HG03378 (cell line): ENCODE measurements at regions not wholly inside any gene's neighbourhood (a gene's known extent, or its start where the extent isn't known, plus 50 kb on each side); places are given as distances from the start of the nearest gene placed in this dataset.
"Not testable (repeated sequence)": the region's sequence is repeated elsewhere in the genome, so short reads cannot be mapped to it uniquely, and the experiment has no call there.

Experiments used
- ATAC-seq: cut with Tn5 transposase; IDR thresholded peaks from one replicate; pipeline ENCODE4 v1.9.1; 2021; ENCODE audit warnings: mild to moderate bottlenecking, moderate library complexity; ENCODE audit not compliant: unreplicated experiment

GRCh38 chr18:27585602-27586173 is 400.6 kb upstream of the CHST9 start:
- ATAC-seq, result no peak

GRCh38 chr18:27583466-27583865 is 398.4 kb upstream of the CHST9 start:
- ATAC-seq, result no peak

- ATAC-seq, result no peak
Observed at GRCh38 chr18:27582760-27583412, 397.8 kb upstream of the CHST9 start.

GRCh38 chr18:27581296-27581904 is 396.3 kb upstream of the CHST9 start:
- no peak for ATAC-seq

GRCh38 chr18:27579364-27579763 is 394.3 kb upstream of the CHST9 start:
- no peak for ATAC-seq

- no peak for ATAC-seq
Observed at GRCh38 chr18:27577752-27578151, 392.6 kb upstream of the CHST9 start.

GRCh38 chr18:27577265-27577664 is 392.2 kb upstream of the CHST9 start:
- ATAC-seq, result no peak

GRCh38 chr18:27567434-27567833 is 382.3 kb upstream of the CHST9 start:
- ATAC-seq, result no peak

- ATAC-seq, result no peak
Observed at GRCh38 chr18:27564066-27564465, 379.0 kb upstream of the CHST9 start.

GRCh38 chr18:27558388-27559155 is 373.5 kb upstream of the CHST9 start:
- no peak for ATAC-seq

- no peak for ATAC-seq
Observed at GRCh38 chr18:27556741-27557140, 371.6 kb upstream of the CHST9 start.

GRCh38 chr18:27549335-27550039 is 364.4 kb upstream of the CHST9 start:
- no peak for ATAC-seq

- no peak for ATAC-seq
Observed at GRCh38 chr18:27546991-27547390, 361.9 kb upstream of the CHST9 start.

GRCh38 chr18:27544206-27544605 is 359.1 kb upstream of the CHST9 start:
- ATAC-seq, result no peak

- no peak for ATAC-seq
Observed at GRCh38 chr18:27541293-27541692, 356.2 kb upstream of the CHST9 start.

GRCh38 chr18:27540111-27540510 is 355.0 kb upstream of the CHST9 start:
- no peak for ATAC-seq

GRCh38 chr18:27528925-27529521 is 343.9 kb upstream of the CHST9 start:
- no peak for ATAC-seq

- no peak for ATAC-seq
Observed at GRCh38 chr18:27527856-27528255, 342.7 kb upstream of the CHST9 start.

- ATAC-seq, result no peak
Observed at GRCh38 chr18:27520401-27520800, 335.3 kb upstream of the CHST9 start.

- ATAC-seq, result not testable (repeated sequence)
Observed at GRCh38 chr18:27510036-27510633, 325.0 kb upstream of the CHST9 start.
